WTC11 (cell line): ENCODE measurements at regions not wholly inside any gene's neighbourhood (a gene's known extent, or its start where the extent isn't known, plus 50 kb on each side); places are given as distances from the start of the nearest gene placed in this dataset.

Source experiments
- ATF1 ChIP-seq: sonication (generic); formaldehyde crosslinking; IDR thresholded peaks from 2 replicates; pipeline ENCODE4 v1.8.1; 2023; ENCODE audit warnings: mild to moderate bottlenecking, moderate library complexity, missing genetic modification reagents
- CREB1 ChIP-seq: sonication (generic); formaldehyde crosslinking; IDR thresholded peaks from 2 replicates; pipeline ENCODE4 v1.8.0; 2023; ENCODE audit warnings: mild to moderate bottlenecking, missing genetic modification reagents
- CREM ChIP-seq: sonication (generic); formaldehyde crosslinking; IDR thresholded peaks from 2 replicates; pipeline ENCODE4 v1.8.1; 2022; ENCODE audit warnings: mild to moderate bottlenecking, missing genetic modification reagents, moderate library complexity
- CTCF ChIP-seq: fragments of 200-600 bp; IDR thresholded peaks from 2 replicates; pipeline ENCODE4 v1.8.0; 2022; ENCODE audit warnings: antibody characterized with exemption
- ELF4 ChIP-seq: sonication (generic); formaldehyde crosslinking; IDR thresholded peaks from 2 replicates; pipeline ENCODE4 v1.8.1; 2022; ENCODE audit warnings: low read depth, mild to moderate bottlenecking, moderate library complexity, missing genetic modification reagents
- FOXK1 ChIP-seq: sonication (generic); formaldehyde crosslinking; IDR thresholded peaks from 2 replicates; pipeline ENCODE4 v1.8.0; 2022; ENCODE audit warnings: mild to moderate bottlenecking, moderate library complexity, missing genetic modification reagents
- GABPB1 ChIP-seq: sonication (generic); formaldehyde crosslinking; IDR thresholded peaks from 2 replicates; pipeline ENCODE4 v1.8.1; 2023; ENCODE audit warnings: mild to moderate bottlenecking, missing genetic modification reagents
- GTF2I ChIP-seq: fragments of 250-450 bp; sonication (Bioruptor Pico); conservative IDR thresholded peaks from 2 replicates; pipeline ENCODE4 v1.4.0; 2021; ENCODE audit warnings: mild to moderate bottlenecking
- NR2C2 ChIP-seq: sonication (generic); formaldehyde crosslinking; IDR thresholded peaks from 2 replicates; pipeline ENCODE4 v1.8.0; 2022; ENCODE audit warnings: mild to moderate bottlenecking, missing genetic modification reagents
- STAT6 ChIP-seq: sonication (generic); formaldehyde crosslinking; conservative IDR thresholded peaks from 2 replicates; pipeline ENCODE4 v1.8.1; 2023; ENCODE audit warnings: mild to moderate bottlenecking, low read depth, missing genetic modification reagents, moderate library complexity
- TCF7 ChIP-seq: sonication (generic); formaldehyde crosslinking; IDR thresholded peaks from 2 replicates; pipeline ENCODE4 v1.8.0; 2022; ENCODE audit warnings: mild to moderate bottlenecking, low read depth, missing genetic modification reagents, moderate library complexity
- ZBTB21 ChIP-seq: sonication (generic); formaldehyde crosslinking; IDR thresholded peaks from 2 replicates; pipeline ENCODE4 v1.8.1; 2023; ENCODE audit warnings: mild to moderate bottlenecking, missing genetic modification reagents, borderline replicate concordance
- ZNF317 ChIP-seq: sonication (generic); formaldehyde crosslinking; IDR thresholded peaks from 2 replicates; pipeline ENCODE4 v1.8.1; 2023; ENCODE audit warnings: low read depth, mild to moderate bottlenecking, moderate library complexity, missing genetic modification reagents, borderline replicate concordance
- TF ChIP-seq, protein P1 (sequence below): sonication (generic); formaldehyde crosslinking; IDR thresholded peaks from 2 replicates; pipeline ENCODE4 v1.8.1; 2023; ENCODE audit warnings: mild to moderate bottlenecking, missing genetic modification reagents, moderate library complexity

GRCh38 chr3:28118087-28118486 lies 123.3 kb upstream of the CMC1 start:
- no peak for TF ChIP-seq CTCF
- TF ChIP-seq ZBTB21 (CRISPR knock-in tag): no peak
- no peak for TF ChIP-seq GTF2I (CRISPR knock-in tag)
- TF ChIP-seq TCF7 (CRISPR knock-in tag): no peak
- TF ChIP-seq CREM (CRISPR knock-in tag): no peak
- no peak for TF ChIP-seq FOXK1 (CRISPR knock-in tag)
- no peak for TF ChIP-seq GABPB1 (CRISPR knock-in tag)
- TF ChIP-seq, protein P1, sequence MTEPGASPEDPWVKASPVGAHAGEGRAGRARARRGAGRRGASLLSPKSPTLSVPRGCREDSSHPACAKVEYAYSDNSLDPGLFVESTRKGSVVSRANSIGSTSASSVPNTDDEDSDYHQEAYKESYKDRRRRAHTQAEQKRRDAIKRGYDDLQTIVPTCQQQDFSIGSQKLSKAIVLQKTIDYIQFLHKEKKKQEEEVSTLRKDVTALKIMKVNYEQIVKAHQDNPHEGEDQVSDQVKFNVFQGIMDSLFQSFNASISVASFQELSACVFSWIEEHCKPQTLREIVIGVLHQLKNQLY (CRISPR knock-in tag): no peak
- TF ChIP-seq NR2C2 (CRISPR knock-in tag): no peak
- no peak for TF ChIP-seq ELF4
- no peak for TF ChIP-seq CREB1 (CRISPR knock-in tag)
- no peak for TF ChIP-seq STAT6 (CRISPR knock-in tag)
- no peak for TF ChIP-seq ATF1
- no peak for TF ChIP-seq ZNF317
